ENCODE measurements at regions not wholly inside any gene's neighbourhood (a gene's known extent, or its start where the extent isn't known, plus 50 kb on each side); places are given as distances from the start of the nearest gene placed in this dataset.

GRCh38 chr9:23630488-23630887 is 195.6 kb downstream of the ELAVL2 start:
- TF ChIP-seq CTCF (IDR thresholded peaks at IDR 0.05): no peak
- no peak for TF ChIP-seq POLR2A (IDR thresholded peaks at IDR 0.05)
